SK-N-SH (cell line): ENCODE measurements at regions not wholly inside any gene's neighbourhood (a gene's known extent, or its start where the extent isn't known, plus 50 kb on each side); places are given as distances from the start of the nearest gene placed in this dataset.

Experiments used
- GABPA ChIP-seq: IDR thresholded peaks from 2 replicates; pipeline ENCODE4 v1.4.0; 2012; ENCODE audit warnings: low read depth, mild to moderate bottlenecking
- JUND ChIP-seq: IDR thresholded peaks from 2 replicates; pipeline ENCODE4 v1.4.0; 2012
- TF ChIP-seq, protein P1 (sequence below): fragments of 200-600 bp; sonication (generic); IDR thresholded peaks from 2 replicates; pipeline ENCODE4 v1.6.1; 2017; ENCODE audit warnings: antibody characterized with exemption, mild to moderate bottlenecking, moderate library complexity
- TF ChIP-seq, protein P2 (sequence below): IDR thresholded peaks from 2 replicates; pipeline ENCODE4 v1.4.0; 2012; ENCODE audit warnings: low read depth

DNA sequence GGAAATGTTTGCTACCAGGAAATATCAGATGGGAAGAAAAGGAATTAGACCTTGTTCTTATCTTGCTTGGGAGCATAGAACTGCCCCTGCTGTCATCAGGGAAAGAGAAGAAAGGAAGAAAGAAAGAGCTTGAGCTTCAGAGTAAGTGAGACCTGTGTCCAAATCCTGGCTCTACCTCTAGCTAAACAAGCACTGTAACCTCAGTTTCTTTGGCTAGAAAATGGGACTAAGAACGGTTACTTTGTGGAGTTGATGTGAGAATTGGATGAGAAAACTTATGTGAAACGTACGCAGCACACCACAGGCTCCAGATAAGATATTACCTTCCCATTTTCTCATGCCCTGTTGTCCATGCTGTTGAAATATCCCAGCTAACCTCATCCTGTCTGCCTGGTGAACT, 57.1 kb upstream of the CREB3L1 start:
- TF ChIP-seq, protein P1, sequence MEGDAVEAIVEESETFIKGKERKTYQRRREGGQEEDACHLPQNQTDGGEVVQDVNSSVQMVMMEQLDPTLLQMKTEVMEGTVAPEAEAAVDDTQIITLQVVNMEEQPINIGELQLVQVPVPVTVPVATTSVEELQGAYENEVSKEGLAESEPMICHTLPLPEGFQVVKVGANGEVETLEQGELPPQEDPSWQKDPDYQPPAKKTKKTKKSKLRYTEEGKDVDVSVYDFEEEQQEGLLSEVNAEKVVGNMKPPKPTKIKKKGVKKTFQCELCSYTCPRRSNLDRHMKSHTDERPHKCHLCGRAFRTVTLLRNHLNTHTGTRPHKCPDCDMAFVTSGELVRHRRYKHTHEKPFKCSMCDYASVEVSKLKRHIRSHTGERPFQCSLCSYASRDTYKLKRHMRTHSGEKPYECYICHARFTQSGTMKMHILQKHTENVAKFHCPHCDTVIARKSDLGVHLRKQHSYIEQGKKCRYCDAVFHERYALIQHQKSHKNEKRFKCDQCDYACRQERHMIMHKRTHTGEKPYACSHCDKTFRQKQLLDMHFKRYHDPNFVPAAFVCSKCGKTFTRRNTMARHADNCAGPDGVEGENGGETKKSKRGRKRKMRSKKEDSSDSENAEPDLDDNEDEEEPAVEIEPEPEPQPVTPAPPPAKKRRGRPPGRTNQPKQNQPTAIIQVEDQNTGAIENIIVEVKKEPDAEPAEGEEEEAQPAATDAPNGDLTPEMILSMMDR, result no peak
- no peak for TF ChIP-seq JUND
- TF ChIP-seq GABPA, result no peak
- TF ChIP-seq, protein P2, sequence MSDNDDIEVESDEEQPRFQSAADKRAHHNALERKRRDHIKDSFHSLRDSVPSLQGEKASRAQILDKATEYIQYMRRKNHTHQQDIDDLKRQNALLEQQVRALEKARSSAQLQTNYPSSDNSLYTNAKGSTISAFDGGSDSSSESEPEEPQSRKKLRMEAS, result no peak
